Activated naive CD4-positive, alpha-beta T cell treated with anti-CD3 and anti-CD28 coated beads, Interleukin-2, amount 50 U/mL, for 72 hours (primary cell): ENCODE measurements at regions not wholly inside any gene's neighbourhood (a gene's known extent, or its start where the extent isn't known, plus 50 kb on each side); places are given as distances from the start of the nearest gene placed in this dataset.
"Not testable (repeated sequence)": the region's sequence is repeated elsewhere in the genome, so short reads cannot be mapped to it uniquely, and the experiment has no call there.

Experiments used
- ATAC-seq, 2 donors: fragments of 150-1000 bp; cut with Tn5 transposase; 2 replicates each; pipeline ENCODE4 v1.10.0; 2021; ENCODE audit warnings: mild to moderate bottlenecking in 2 of 2, moderate library complexity in 2 of 2
- DNase-seq, 2 donors: peaks; one replicate each; pipeline ENCODE4 v3.0.0; 2021 to 2022; ENCODE audit warnings: low spot score in 2 of 2
- H3K27ac Mint-ChIP-seq, 2 donors: one replicate each; pipeline ENCODE4 v1.8.0; 2022; ENCODE audit warnings: mild to moderate bottlenecking in 2 of 2, mixed read lengths in 2 of 2
- H3K36me3 Mint-ChIP-seq, 2 donors: one replicate each; pipeline ENCODE4 v1.8.0; 2022; ENCODE audit warnings: mixed read lengths in 2 of 2
- H3K9me3 Mint-ChIP-seq, 2 donors: one replicate each; pipeline ENCODE4 v1.8.0; 2022; ENCODE audit warnings: mixed read lengths in 2 of 2

DNA sequence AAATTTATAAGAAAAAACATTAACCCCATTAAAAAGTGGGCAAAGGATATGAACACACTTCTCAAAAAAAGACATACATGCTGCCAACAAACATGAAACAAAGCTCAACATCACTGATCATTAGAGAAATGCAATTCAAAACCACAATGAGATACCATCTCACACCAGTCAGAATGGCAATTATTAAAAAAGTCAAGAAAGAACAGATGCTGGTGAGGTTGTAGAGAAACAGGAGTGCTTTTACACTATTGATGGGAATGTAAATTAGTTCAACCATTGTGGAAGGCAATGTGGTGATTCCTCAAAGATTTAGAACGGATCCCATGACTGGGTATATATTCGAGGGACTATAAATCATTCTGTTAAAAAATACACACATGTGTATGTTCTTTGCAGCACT lies 1665.5 kb downstream of the BRINP3 start:
- H3K9me3 Mint-ChIP-seq = peaks cover 20 to 35% of the 10 kb centered on the region in 2 donors
- not testable (repeated sequence) for DNase-seq, H3K27ac Mint-ChIP-seq, ATAC-seq, H3K36me3 Mint-ChIP-seq

DNA sequence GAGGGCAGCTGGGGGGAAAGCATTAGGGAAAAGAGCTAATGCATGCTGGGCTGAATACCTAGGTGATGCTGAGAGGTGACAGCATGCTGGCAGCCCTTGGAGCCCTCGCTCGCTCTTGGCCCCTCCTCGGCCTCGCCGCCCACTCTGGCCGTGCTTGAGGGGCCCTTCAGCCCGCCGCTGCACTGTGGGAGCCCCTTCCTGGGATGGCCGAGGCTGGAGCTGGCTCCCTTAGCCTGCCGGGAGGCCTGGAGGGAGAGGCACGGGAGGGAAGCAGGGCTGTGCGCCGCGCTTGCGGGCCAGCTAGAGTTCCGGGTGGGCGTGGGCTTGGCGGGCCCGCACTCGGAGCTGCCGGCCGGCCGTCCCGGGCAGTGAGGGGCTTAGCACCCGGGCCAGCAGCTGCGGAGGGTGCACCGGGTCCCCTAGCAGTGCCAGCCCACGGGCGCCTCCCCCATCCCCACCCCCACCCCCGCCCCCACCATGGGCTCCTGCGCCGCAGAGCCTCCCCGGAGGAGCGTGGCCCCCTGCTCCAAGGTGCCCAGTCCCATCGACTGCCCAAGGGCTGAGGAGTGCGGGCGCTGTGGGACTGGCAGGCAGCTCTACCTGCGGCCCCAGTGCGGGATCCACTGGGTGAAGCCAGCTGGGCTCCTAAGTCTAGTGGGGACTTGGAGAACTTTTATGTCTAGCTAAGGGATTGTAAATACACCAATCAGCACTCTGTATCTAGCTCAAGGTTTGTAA lies 1664.7 kb downstream of the BRINP3 start:
- peaks cover 18 to 32% of the 10 kb centered on the region in 2 donors for H3K9me3 Mint-ChIP-seq
- ATAC-seq, H3K36me3 Mint-ChIP-seq, DNase-seq, H3K27ac Mint-ChIP-seq: not testable (repeated sequence)

DNA sequence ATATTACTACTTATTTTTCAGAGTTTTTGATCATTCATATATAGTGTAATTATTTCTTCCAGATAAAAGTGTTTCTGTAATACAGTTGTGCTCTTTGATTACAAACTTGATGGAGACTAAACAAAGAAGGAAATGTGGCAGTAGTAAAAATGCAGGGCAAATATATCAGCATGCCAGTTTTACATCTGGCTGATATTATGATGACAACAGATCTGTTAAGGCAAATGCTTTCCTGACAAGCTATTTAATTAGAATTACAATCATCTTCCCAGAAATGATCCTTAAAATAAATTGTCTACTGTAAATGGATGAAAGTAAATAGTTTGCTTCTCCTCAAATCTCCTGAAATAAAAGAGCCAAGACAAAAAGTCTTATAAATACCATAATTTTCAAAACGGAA lies 1659.8 kb downstream of the BRINP3 start:
- ATAC-seq = no peak
- no peak overlapping the region for H3K27ac Mint-ChIP-seq
- peaks cover 0 to 15% of the 10 kb centered on the region in 2 donors for H3K9me3 Mint-ChIP-seq
- H3K36me3 Mint-ChIP-seq = no peaks in the 10 kb centered on the region
- no peak for DNase-seq

DNA sequence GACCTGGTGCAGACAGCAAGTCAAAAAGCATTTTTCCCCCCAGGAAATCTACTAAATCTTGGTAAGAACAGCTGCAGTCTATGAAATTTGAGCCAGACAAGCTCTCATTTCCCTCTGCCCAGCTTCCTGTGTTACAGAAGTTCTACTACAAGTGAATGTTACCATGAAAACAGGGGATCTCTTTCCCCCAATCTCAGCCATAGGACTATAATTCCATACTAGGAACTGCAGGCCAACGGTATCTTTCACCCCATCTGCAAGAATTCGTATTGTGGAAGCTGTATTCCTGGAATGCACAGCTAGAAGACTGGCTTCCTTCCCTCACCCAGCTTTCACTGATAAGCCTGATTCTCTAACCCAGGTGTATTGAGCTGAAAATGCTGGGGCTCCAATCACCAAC lies 1655.4 kb downstream of the BRINP3 start:
- Mint-ChIP-seq H3K27ac (no peak overlapping the region), H3K36me3 (no peaks in the 10 kb centered on the region), H3K9me3 (peaks cover under 1% of the 10 kb centered on the region in 2 donors)
- ATAC-seq (no peak), DNase-seq (no peak)

DNA sequence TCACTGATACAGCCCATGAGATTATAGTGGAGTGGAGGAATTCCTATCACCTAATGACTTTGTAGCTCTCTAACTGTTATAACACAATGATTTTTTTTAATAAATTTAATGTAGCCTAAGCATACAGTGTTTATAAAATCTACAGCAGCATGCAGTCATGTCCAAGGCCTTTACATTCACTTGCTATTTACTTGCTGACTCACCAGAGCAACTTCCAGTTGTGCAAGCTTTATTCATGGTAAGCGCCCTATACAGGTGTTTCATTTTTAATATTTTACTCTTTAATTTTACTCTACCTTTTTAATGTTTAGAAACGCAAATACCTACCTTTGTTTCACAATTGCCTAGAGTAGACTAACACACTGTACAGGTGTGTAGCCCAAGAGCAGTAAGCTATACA lies 1652.2 kb downstream of the BRINP3 start:
- no peaks in the 10 kb centered on the region for H3K36me3 Mint-ChIP-seq
- no peak for ATAC-seq
- no peak overlapping the region for H3K27ac Mint-ChIP-seq
- no peak for DNase-seq
- peaks cover 5% of the 10 kb centered on the region in 2 donors for H3K9me3 Mint-ChIP-seq

DNA sequence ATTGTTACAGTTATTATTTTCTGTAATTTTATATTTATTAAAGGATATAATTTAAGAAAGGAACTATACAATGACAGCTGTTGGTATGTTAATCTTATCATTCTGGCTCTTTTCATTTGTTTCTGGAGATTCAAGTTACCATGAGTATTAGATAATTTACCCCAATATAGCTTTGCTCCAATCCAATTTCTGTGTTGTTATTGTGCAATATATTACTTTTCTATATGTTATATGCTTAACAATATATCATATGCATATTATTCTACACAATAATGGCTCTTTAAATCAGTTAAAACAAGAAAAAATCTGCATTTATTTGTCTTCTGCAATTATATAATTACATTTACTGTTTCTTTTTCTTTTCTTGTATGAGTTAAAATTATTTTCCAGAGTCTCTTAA lies 1650.9 kb downstream of the BRINP3 start:
- H3K36me3 Mint-ChIP-seq = no peaks in the 10 kb centered on the region
- no peak overlapping the region for H3K27ac Mint-ChIP-seq
- no peak for ATAC-seq
- no peak for DNase-seq
- H3K9me3 Mint-ChIP-seq = peaks cover 5% of the 10 kb centered on the region in 2 donors

DNA sequence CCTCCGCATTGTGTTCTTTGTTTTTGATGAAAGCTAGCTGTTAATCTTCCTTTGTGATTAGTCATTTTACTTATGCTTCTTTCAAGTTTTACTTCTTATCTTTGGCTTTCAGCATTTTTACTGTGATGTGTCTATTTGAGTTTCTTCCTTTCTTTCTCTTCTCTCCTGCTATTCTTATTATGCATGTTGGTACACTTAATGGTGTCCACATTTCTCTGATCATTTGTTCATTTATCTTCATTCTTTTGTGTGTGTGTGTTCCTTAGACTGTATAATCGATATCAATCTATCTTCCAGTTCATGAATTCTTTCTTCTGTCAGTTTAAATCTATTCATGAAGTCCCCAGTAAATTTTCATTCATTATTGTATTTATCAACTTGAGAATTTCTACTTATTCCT lies 1650.3 kb downstream of the BRINP3 start:
- Mint-ChIP-seq H3K36me3 (no peaks in the 10 kb centered on the region), H3K27ac (no peak overlapping the region), H3K9me3 (peaks cover 5% of the 10 kb centered on the region in 2 donors)
- ATAC-seq (no peak), DNase-seq (no peak)

DNA sequence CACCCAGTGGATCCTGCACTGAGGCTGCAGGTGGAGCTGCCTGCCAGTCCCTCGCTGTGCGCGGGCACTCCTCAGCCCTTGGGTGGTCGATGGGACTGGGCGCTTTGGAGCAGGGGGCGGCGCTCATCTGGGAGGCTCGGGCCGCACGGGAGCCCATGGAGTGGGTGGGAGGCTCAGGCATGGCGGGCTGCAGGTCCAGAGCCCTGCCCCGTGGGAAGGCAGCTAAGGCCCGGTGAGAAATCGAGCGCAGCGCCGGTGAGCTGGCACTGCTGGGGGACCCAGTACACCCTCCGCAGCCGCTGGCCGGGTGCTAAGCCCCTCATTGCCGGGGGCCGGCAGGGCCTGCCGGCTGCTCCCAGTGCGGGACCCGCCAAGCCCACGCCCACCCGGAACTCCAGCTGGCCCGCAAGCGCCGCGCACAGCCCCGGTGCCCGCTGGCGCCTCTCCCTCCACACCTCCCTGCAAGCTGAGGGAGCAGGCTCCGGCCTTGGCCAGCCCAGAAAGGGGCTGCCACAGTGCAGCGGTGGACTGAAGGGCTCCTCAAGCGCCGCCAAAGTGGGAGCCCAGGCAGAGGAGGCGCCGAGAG lies 1636.5 kb downstream of the BRINP3 start:
- H3K36me3 Mint-ChIP-seq, H3K9me3 Mint-ChIP-seq, DNase-seq, H3K27ac Mint-ChIP-seq, ATAC-seq: not testable (repeated sequence)

DNA sequence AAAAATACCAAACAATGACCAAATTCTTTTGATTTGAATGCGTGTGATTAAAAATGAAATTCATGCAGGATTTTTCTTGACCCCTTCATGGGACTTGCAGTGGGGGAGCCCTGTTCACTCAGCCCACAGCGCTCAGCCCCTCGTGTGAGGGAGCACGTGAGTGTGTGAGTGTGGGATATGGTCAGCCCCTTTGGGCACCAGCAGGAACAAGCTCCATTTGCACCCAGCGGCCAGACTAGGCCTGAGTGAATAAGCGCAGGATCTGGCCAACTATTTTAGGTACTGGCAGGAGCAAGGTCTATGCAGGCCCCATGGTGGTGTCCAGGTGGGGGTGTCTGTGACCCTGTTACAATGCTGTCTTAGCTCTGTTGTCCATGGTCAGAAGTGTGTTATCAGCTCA lies 1631.2 kb downstream of the BRINP3 start:
- Mint-ChIP-seq H3K9me3 (peaks cover 0 to 9% of the 10 kb centered on the region in 2 donors), H3K27ac (no peak overlapping the region), H3K36me3 (no peaks in the 10 kb centered on the region)
- ATAC-seq = no peak
- DNase-seq = no peak

DNA sequence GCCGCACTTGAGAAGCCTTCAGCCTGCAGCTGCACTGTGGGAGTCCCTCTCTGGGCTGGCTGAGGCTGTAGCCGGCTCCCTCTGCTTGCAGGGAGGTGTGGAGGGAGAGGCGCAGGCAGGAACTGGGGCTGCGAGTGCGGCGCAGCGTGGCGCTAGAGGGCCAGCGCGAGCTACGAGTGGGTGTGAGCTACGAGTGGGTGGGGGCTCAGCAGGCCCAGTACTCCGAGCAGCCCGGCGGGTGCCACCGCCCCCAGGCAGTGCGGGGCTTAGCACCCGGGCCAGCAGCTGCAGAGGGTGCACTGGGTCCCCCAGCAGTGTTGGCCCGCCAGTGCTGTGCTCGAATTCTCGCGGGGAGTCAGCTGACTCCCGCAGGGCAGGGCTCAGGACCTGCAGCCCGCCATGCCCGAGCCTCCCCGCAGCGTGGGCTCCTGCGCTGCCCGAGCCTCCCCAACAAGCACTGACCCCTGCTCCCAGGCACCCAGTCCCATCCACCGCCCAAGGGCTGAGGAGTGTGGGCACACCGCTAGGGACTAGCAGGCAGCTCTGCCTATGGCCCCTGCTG lies 1620.1 kb downstream of the BRINP3 start:
- peaks cover 0 to 7% of the 10 kb centered on the region in 2 donors for H3K9me3 Mint-ChIP-seq
- DNase-seq (no peak), ATAC-seq (no peak)
- no peak overlapping the region for H3K27ac Mint-ChIP-seq
- H3K36me3 Mint-ChIP-seq = no peaks in the 10 kb centered on the region

DNA sequence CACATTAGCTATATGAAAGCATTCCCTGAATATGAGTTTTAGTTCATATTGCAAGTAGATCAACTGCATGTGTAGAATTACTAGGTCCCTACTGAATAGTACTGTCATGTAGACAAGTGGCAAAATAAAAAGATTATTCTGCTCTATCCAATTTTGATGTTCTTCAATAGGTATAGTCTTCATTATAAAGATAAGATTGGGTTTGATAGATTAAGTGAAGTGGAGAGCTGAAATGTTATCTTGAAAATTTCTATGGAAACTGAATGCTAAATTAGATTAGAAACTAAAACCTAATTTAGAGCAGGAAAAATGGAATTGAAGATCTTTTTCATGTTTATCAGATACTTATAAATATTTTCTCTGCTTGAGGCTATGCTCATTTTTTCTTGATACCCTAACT lies 1610.0 kb downstream of the BRINP3 start:
- no peak overlapping the region for H3K27ac Mint-ChIP-seq
- peaks cover 12 to 16% of the 10 kb centered on the region in 2 donors for H3K9me3 Mint-ChIP-seq
- no peaks in the 10 kb centered on the region for H3K36me3 Mint-ChIP-seq
- no peak for ATAC-seq
- no peak for DNase-seq

DNA sequence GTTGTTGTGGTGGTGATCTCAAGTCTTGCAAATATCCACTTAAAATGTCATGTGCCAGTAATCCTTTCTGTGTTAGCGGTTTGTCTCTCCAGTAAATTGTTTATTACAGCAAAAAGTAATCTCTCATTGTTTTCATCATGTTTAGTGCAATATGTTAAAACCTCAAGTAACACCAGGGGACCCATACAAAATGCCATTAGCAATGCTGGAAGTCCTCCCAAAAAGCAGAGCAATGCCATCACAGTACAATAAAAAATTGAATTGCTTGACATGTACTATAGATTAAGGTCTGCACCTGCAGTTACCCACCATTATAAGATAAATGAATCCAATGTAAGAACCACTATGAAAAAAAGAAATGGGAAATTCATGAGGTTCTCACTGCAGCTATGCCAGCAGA lies 1606.5 kb downstream of the BRINP3 start:
- DNase-seq (no peak), ATAC-seq (no peak)
- Mint-ChIP-seq H3K9me3 (peaks cover 5 to 8% of the 10 kb centered on the region in 2 donors), H3K27ac (no peak overlapping the region), H3K36me3 (no peaks in the 10 kb centered on the region)

DNA sequence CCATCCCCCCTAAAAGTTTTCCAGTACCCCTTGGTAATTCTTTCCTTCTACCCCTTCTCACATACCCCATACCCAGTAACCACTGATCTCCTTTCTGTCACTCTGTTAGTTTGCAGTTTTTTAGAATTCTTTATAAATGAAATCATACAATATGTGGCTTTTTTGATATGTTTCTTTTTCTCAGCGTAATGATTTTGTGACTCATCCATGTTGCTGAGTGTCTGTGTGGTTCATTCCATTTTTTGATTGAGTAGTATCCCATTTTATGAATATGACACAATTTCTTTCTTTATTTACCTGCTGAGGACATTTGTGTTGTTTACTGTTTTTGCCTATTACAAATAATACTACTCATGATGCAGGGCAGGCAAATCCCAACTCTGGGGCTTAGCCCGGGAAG lies 1605.3 kb downstream of the BRINP3 start:
- no peaks in the 10 kb centered on the region for H3K36me3 Mint-ChIP-seq
- H3K27ac Mint-ChIP-seq = no peak overlapping the region
- H3K9me3 Mint-ChIP-seq = peaks cover 5 to 11% of the 10 kb centered on the region in 2 donors
- no peak for ATAC-seq
- DNase-seq = no peak

DNA sequence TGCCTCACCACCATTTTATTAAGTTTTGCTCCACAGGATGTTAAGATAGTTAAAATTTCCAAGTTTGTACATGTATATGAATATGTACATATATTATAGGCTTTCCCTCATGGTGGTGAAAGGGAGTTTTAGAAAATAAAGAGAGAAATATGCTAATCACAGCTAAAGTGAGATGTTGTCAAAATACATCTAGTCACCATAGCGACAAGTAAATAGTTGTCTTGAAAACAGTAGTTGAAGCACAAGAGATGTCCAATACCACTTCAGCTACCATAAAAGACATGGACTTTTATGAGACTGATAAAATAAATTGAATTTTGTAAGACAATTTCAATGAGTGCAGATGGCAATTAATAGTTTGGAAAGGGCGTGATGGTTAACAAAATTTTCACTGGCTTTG lies 1600.0 kb downstream of the BRINP3 start:
- Mint-ChIP-seq H3K9me3 (peaks cover 11 to 12% of the 10 kb centered on the region in 2 donors), H3K27ac (no peak overlapping the region), H3K36me3 (no peaks in the 10 kb centered on the region)
- ATAC-seq (no peak), DNase-seq (no peak)

DNA sequence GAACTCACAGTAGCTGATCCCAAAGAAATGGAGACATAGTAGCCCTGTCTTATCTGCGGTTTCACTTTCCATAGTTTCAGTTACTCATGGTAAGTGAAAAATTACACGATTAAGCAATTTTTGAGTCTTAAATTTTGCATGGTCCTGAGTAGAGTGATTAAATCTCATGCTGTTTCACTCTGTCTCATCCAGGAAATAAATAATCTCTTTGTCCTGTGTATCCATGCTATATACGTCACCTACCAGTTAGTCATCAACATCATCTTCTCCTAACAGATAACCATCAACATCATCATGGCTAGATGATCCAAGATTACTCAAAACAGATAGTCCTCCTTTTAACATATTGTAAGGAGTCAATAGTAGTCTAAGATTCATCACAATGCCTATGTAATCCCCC lies 1589.3 kb downstream of the BRINP3 start:
- DNase-seq (no peak), ATAC-seq (no peak)
- H3K36me3 Mint-ChIP-seq = peaks cover 0 to 9% of the 10 kb centered on the region in 2 donors
- H3K9me3 Mint-ChIP-seq = peaks cover 26 to 28% of the 10 kb centered on the region in 2 donors
- H3K27ac Mint-ChIP-seq = no peak overlapping the region

DNA sequence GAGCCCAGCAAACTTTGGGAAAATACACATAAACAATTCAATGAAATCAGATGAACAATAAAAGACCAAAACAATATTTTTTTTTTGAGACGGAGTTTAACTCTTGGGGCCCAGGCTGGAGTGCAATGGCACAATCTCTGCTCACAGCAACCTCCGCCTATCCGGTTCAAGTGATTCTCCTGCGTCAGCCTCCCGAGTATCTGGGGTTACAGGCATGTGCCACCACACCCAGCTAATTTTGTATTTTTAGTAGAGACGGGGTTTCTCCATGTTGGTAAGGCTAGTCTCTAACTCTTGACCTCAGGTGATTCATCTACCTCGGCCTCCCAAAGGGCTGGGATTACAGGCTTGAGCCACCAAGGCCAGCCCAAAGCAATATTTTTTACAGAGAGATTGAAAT lies 1588.5 kb downstream of the BRINP3 start:
- ATAC-seq (no peak), DNase-seq (no peak)
- H3K9me3 Mint-ChIP-seq = peaks cover 25 to 28% of the 10 kb centered on the region in 2 donors
- H3K36me3 Mint-ChIP-seq = peaks cover 0 to 9% of the 10 kb centered on the region in 2 donors
- H3K27ac Mint-ChIP-seq = no peak overlapping the region

DNA sequence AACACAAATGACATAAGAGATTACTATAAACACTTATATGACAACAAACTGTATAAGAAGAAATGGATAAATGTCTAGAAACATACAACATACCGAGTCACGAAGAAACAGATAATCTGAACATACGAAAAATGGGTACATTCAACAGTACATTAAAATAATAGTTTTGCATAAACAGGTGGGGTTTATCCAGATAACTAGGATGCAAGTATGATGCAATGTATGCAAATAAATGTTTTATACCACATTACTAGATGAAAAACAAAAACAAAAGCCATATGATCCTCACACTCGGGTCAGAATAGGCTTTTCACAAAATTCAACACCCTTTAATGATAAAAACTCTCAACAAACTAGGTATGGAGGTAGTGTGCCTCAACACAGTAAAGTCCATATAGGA lies 1585.7 kb downstream of the BRINP3 start:
- ATAC-seq = no peak
- Mint-ChIP-seq H3K9me3 (peaks cover 25 to 28% of the 10 kb centered on the region in 2 donors), H3K36me3 (peaks cover 0 to 11% of the 10 kb centered on the region in 2 donors), H3K27ac (no peak overlapping the region)
- no peak for DNase-seq

DNA sequence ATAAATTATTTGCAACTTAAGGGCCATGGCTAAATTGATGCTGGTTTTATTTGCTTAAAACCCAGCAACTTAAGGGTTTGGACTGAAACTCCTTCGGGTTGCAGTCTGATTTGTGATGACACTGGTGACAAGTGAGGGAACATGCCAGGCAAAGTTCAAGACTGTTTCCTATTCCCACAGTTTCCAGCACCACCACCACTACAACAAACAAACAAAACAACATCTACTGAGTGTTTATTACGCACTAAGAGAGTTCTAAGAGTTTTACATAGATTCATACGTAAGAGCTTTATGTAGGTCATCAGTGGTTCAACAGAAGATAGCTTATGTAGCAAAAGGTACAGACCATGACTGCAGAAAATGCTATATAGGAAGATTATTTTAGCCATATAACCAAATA lies 1582.1 kb downstream of the BRINP3 start:
- DNase-seq (no peak), ATAC-seq (no peak)
- no peak overlapping the region for H3K27ac Mint-ChIP-seq
- peaks cover 11 to 14% of the 10 kb centered on the region in 2 donors for H3K9me3 Mint-ChIP-seq
- peaks cover 0 to 6% of the 10 kb centered on the region in 2 donors for H3K36me3 Mint-ChIP-seq
